ENCODE measurements at regions not wholly inside any gene's neighbourhood (a gene's known extent, or its start where the extent isn't known, plus 50 kb on each side); places are given as distances from the start of the nearest gene placed in this dataset.
"Not testable (repeated sequence)": the region's sequence is repeated elsewhere in the genome, so short reads cannot be mapped to it uniquely, and the experiment has no call there.

DNA sequence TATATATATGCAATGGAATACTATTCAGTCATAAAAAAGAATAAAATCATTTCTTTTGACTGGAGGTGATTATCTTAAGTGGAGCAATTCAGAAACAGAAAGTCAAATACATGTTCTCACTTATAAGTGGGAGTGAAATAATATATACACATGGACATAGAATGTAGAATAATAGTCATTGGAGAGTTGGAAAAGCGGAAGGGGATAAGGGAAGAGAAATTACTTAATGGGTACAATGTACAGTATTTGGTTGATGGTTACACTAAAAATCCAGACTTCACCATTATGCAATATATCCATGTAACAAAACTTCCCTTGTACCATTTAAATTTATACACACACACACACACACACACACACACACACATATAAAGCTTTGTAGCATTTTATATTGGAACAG lies 84.3 kb downstream of the RAP2B start:
- DNase-seq (ENCODE audit: low spot score), result no peak
- no peak for TF ChIP-seq CTCF (IDR thresholded peaks at IDR 0.05; ENCODE audit: extremely low read depth, missing control alignments)

GRCh38 chr3:153246806-153247205 lies 84.8 kb downstream of the RAP2B start:
- no peak for DNase-seq (ENCODE audit: low spot score)
- no peak for TF ChIP-seq CTCF (IDR thresholded peaks at IDR 0.05; ENCODE audit: extremely low read depth, missing control alignments)

GRCh38 chr3:153247331-153248330 lies 85.6 kb downstream of the RAP2B start:
- TF ChIP-seq CTCF (IDR thresholded peaks at IDR 0.05; ENCODE audit: extremely low read depth, missing control alignments), result no peak
- DNase-seq (ENCODE audit: low spot score), result no peak

GRCh38 chr3:153248835-153249234 lies 86.8 kb downstream of the RAP2B start:
- not testable (repeated sequence) for DNase-seq (ENCODE audit: low spot score)

DNA sequence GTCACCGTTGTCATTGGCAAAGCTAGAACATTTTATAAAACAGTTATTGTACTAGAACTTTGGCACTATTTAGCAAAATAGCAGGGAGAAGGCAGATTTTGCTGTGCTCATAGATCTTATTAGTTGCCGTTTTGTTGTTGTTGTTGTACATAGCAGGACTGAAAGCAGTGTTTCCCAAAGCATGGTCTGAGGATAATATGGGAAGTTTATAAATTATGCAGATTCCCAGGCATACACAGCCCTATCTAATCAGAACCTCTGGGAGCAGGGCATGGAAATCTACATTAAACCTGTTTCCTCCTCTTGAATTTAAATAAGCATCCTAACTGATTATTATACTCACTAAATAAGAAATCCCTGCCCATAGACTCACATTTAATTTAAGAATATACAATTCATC lies 87.9 kb downstream of the RAP2B start:
- no peak for DNase-seq (ENCODE audit: low spot score)
- no peak for TF ChIP-seq CTCF (IDR thresholded peaks at IDR 0.05; ENCODE audit: extremely low read depth, missing control alignments)

DNA sequence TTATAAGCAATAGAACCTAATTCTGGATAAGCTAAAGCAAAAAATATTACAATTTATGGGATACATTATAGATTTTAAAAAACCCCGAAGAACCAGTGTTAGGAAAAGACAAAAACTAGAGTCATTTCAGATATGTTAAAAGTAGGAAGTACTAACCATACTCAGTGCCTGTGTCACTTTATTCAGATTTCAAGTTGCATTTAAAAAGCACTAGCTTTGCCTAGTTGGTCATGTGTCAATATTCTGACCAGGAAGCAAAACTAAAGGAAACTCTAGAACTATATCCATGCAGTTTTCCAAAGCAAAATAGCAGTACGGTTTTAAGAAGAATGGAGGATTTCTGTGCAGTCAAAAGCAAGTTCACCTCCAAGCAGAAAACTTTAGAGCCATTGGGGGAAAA lies 88.4 kb downstream of the RAP2B start:
- TF ChIP-seq CTCF (IDR thresholded peaks at IDR 0.05; ENCODE audit: extremely low read depth, missing control alignments), result no peak
- DNase-seq (ENCODE audit: low spot score), result no peak

DNA sequence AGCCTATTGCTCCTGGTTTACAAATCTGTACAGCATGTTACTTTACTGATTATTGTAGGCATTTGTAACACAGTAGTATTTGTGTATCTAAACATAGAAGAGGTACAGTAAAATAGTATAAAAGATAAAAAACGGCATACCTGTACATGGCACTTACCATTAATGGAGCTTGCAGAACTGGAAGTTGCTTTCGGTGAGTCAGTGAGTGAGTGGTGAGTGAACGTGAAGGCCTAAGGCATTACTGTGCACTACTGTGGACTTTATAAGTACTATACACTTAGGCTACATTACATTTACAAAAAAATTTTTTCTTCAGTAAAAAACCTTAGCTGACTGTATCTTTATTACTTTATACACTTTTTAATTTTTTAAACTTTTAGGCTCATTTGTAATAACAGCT lies 90.9 kb downstream of the RAP2B start:
- TF ChIP-seq CTCF (IDR thresholded peaks at IDR 0.05; ENCODE audit: extremely low read depth, missing control alignments), result no peak

DNA sequence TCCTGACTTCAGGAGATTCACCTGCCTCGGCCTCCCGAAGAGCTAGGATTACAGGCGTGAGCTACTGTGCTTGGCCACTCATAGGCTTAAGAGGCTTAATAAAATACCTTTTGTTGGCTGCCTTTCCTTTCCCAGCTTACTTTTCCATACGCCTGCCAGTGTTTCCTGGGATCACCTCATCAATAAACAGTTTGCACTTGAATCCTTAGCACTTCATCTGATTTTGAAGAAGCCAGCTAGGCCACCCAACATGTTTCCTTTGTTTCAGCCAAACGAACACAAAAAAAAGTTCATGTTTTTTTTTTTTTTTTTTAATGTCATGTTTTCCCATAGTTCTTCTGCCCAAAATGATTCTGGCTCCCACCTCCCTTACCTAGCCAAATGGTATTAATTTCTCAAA lies 92.3 kb downstream of the RAP2B start:
- no peak for TF ChIP-seq CTCF (IDR thresholded peaks at IDR 0.05; ENCODE audit: extremely low read depth, missing control alignments)
- DNase-seq (ENCODE audit: low spot score), result no peak

More for the DNA sequence above, 90.9 kb downstream of the RAP2B start:
- DNase-seq (ENCODE audit: low spot score), result no peak
